B cell (primary cell): ENCODE measurements at regions not wholly inside any gene's neighbourhood (a gene's known extent, or its start where the extent isn't known, plus 50 kb on each side); places are given as distances from the start of the nearest gene placed in this dataset.

ENCODE experiments used
- ATAC-seq: fragments of 200-7000 bp; cut with Tn5 transposase; one replicate; pipeline ENCODE4 v1.10.0; 2021; ENCODE audit warnings: low read depth, mild to moderate bottlenecking, moderate number of reproducible peaks, moderate library complexity
- CTCF ChIA-PET: fragments of 350-600 bp; sonication (Branson Sonifier 250); formaldehyde crosslinking; loops from one replicate; lab custom pipeline; 2021; ENCODE audit warnings: antibody characterized with exemption, inconsistent platforms; lab: Charles Lee
- POLR2A ChIA-PET: fragments of 350-600 bp; sonication (Branson Sonifier 250); formaldehyde crosslinking; loops from one replicate; lab custom pipeline; 2021; ENCODE audit warnings: antibody characterized with exemption; lab: Charles Lee
- DNase-seq: peaks from one replicate; pipeline ENCODE4 v3.0.0; 2013
- H2AFZ ChIP-seq: 2 replicates; pipeline ENCODE4 v1.6.1; 2012; ENCODE audit warnings: mild to moderate bottlenecking, low read depth, low read length; ENCODE audit not compliant: insufficient read depth, poor library complexity, severe bottlenecking
- H3K27ac ChIP-seq, 2 donors: 1 replicate in 1 of 2; 2 replicates in 1 of 2; pipeline ENCODE4 v1.5.1; 2012 to 2013; ENCODE audit warnings: low read length in 2 of 2, mild to moderate bottlenecking in 2 of 2, moderate library complexity in 1 of 2
- H3K27me3 ChIP-seq, 4 experiments: fragments of 200-600 bp in 1 of 4; sonication (generic) in 1 of 4; replicated peaks in 1 of 4; 1 replicate in 2 of 4; 2 replicates in 2 of 4; pipeline versions ENCODE4 v1.6.1 to v1.7.0; 2013 to 2016; ENCODE audit warnings: low read length in 3 of 4, mild to moderate bottlenecking in 2 of 4, mixed read lengths in 1 of 4, moderate library complexity in 1 of 4; ENCODE audit not compliant: insufficient read depth in 4 of 4, control insufficient read depth in 3 of 4; ENCODE audit errors: control extremely low read depth in 1 of 4
- H3K36me3 ChIP-seq, 2 experiments: replicated peaks in 1 of 2; 1 replicate in 1 of 2; 2 replicates in 1 of 2; pipeline versions ENCODE4 v1.6.1 to v1.7.1; 2013; ENCODE audit warnings: low read length in 1 of 2; ENCODE audit not compliant: insufficient read depth in 2 of 2, control insufficient read depth in 1 of 2; ENCODE audit errors: control extremely low read depth in 1 of 2, extremely low read depth in 1 of 2
- H3K4me1 ChIP-seq, 2 donors: fragments of 200-600 bp in 1 of 2; sonication (generic) in 1 of 2; 1 replicate in 1 of 2; 2 replicates in 1 of 2; pipeline versions ENCODE4 v1.5.1 to v1.6.1; 2013 to 2017; ENCODE audit warnings: low read length in 2 of 2; ENCODE audit not compliant: control insufficient read depth in 2 of 2, insufficient read depth in 2 of 2
- H3K4me2 ChIP-seq: replicated peaks from 2 replicates; pipeline ENCODE3; 2012; ENCODE audit warnings: mild to moderate bottlenecking, low read depth, low read length; ENCODE audit not compliant: poor library complexity, severe bottlenecking
- H3K4me3 ChIP-seq, 5 experiments: fragments of 200-600 bp in 1 of 5; sonication (generic) in 1 of 5; 1 replicate in 3 of 5; 2 replicates in 2 of 5; pipeline versions ENCODE4 v1.5.1 to v1.7.0; 2011 to 2016; ENCODE audit warnings: low read length in 4 of 5, mild to moderate bottlenecking in 4 of 5, low read depth in 2 of 5, control low read depth in 1 of 5, moderate library complexity in 1 of 5; ENCODE audit not compliant: insufficient read depth in 1 of 5; ENCODE audit errors: control extremely low read depth in 1 of 5, extremely low read depth in 1 of 5
- H3K79me2 ChIP-seq: fragments of 200-600 bp; sonication (generic); one replicate; pipeline ENCODE4 v1.6.0; 2016; ENCODE audit warnings: low read length; ENCODE audit not compliant: control insufficient read depth, insufficient read depth
- H3K9ac ChIP-seq: fragments of 200-600 bp; sonication (generic); 2 replicates; pipeline ENCODE4 v1.6.1; 2017; ENCODE audit warnings: mild to moderate bottlenecking, low read length, moderate library complexity
- H3K9me3 ChIP-seq, 3 donors: one replicate each; pipeline versions ENCODE4 v1.6.1 to v1.7.1; 2013; ENCODE audit warnings: low read length in 2 of 3; ENCODE audit not compliant: control insufficient read depth in 2 of 3, insufficient read depth in 1 of 3; ENCODE audit errors: control extremely low read depth in 1 of 3
- H4K20me1 ChIP-seq: 2 replicates; pipeline ENCODE4 v1.6.0; 2012; ENCODE audit warnings: mild to moderate bottlenecking, low read length; ENCODE audit not compliant: insufficient read depth, control insufficient read depth, poor library complexity, severe bottlenecking
- H3K27ac Mint-ChIP-seq: one replicate; pipeline ENCODE4 v1.8.0; 2021; ENCODE audit warnings: mixed read lengths
- H3K27me3 Mint-ChIP-seq: one replicate; pipeline ENCODE4 v1.8.0; 2021; ENCODE audit warnings: mixed read lengths
- H3K4me1 Mint-ChIP-seq: one replicate; pipeline ENCODE4 v1.8.0; 2021; ENCODE audit warnings: mixed read lengths
- H3K4me3 Mint-ChIP-seq: one replicate; pipeline ENCODE4 v1.8.0; 2021; ENCODE audit warnings: mixed read lengths
- H3K9me3 Mint-ChIP-seq: one replicate; pipeline ENCODE4 v1.8.0; 2022; ENCODE audit warnings: mixed read lengths; ENCODE audit not compliant: insufficient read depth
- EZH2 ChIP-seq: IDR thresholded peaks from 2 replicates; pipeline ENCODE4 v1.6.1; 2012; ENCODE audit warnings: borderline replicate concordance, low read depth, mild to moderate bottlenecking, moderate library complexity, low read length; ENCODE audit not compliant: insufficient read depth, poor library complexity, severe bottlenecking
- WGBS: methylation state at CpG from one replicate; pipeline ENCODE4 v1.1.5; 2013; ENCODE audit warnings: missing lambda C conversion rate; ENCODE audit not compliant: insufficient coverage; 5-methylcytosine and 5-hydroxymethylcytosine counted together
- intact Hi-C: fragments of 100-400 bp; cut with micrococcal nuclease; formaldehyde crosslinking; loops from one replicate; pipeline ENCODE4 v1.10.0; 2022
- TF ChIP-seq, protein P1 (sequence below): fragments of 200-600 bp; IDR thresholded peaks from one replicate; pipeline ENCODE4 v1.8.0; 2022; ENCODE audit warnings: antibody characterized with exemption, mild to moderate bottlenecking

- no peaks in the 10 kb centered on the region for H3K27me3 ChIP-seq
- no peaks in the 10 kb centered on the region for H3K9me3 Mint-ChIP-seq
- no peak overlapping the region for H2AFZ ChIP-seq
- ChIA-PET CTCF (interaction anchor here (0.6 to 1.3 kb wide), 2 partner anchors 41 to 118 kb away, joined by 3 to 4 read pairs; no protein-coding TSS in a partner anchor), POLR2A (no interaction called here)
- intact Hi-C loops: no loop called here
- no peaks in the 10 kb centered on the region for H3K36me3 ChIP-seq
- no peak for TF ChIP-seq EZH2
- TF ChIP-seq, protein P1, sequence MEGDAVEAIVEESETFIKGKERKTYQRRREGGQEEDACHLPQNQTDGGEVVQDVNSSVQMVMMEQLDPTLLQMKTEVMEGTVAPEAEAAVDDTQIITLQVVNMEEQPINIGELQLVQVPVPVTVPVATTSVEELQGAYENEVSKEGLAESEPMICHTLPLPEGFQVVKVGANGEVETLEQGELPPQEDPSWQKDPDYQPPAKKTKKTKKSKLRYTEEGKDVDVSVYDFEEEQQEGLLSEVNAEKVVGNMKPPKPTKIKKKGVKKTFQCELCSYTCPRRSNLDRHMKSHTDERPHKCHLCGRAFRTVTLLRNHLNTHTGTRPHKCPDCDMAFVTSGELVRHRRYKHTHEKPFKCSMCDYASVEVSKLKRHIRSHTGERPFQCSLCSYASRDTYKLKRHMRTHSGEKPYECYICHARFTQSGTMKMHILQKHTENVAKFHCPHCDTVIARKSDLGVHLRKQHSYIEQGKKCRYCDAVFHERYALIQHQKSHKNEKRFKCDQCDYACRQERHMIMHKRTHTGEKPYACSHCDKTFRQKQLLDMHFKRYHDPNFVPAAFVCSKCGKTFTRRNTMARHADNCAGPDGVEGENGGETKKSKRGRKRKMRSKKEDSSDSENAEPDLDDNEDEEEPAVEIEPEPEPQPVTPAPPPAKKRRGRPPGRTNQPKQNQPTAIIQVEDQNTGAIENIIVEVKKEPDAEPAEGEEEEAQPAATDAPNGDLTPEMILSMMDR: no peak
- peaks cover 5% of the 10 kb centered on the region for H3K4me1 Mint-ChIP-seq
- H3K9ac ChIP-seq: no peak overlapping the region
- H3K4me2 ChIP-seq: no peak overlapping the region
- WGBS: no CpG with 5 or more reads among the region's 1 CpG
- H3K4me3 Mint-ChIP-seq: no peak overlapping the region
- no peak overlapping the region for H3K4me3 ChIP-seq
- no peaks in the 10 kb centered on the region for H3K9me3 ChIP-seq
- peaks cover 0 to 4% of the 10 kb centered on the region in 2 donors for H3K4me1 ChIP-seq
- DNase-seq (no peak), ATAC-seq (no peak)
- H3K27ac Mint-ChIP-seq: no peak overlapping the region
- H3K27me3 Mint-ChIP-seq: peaks cover 19% of the 10 kb centered on the region
- no peaks in the 10 kb centered on the region for H3K79me2 ChIP-seq
- no peak overlapping the region for H3K27ac ChIP-seq
- H4K20me1 ChIP-seq: no peaks in the 10 kb centered on the region
These were observed 68.8 kb upstream of the CAND1 start for GRCh38 chr12:67200386-67200785.

DNA sequence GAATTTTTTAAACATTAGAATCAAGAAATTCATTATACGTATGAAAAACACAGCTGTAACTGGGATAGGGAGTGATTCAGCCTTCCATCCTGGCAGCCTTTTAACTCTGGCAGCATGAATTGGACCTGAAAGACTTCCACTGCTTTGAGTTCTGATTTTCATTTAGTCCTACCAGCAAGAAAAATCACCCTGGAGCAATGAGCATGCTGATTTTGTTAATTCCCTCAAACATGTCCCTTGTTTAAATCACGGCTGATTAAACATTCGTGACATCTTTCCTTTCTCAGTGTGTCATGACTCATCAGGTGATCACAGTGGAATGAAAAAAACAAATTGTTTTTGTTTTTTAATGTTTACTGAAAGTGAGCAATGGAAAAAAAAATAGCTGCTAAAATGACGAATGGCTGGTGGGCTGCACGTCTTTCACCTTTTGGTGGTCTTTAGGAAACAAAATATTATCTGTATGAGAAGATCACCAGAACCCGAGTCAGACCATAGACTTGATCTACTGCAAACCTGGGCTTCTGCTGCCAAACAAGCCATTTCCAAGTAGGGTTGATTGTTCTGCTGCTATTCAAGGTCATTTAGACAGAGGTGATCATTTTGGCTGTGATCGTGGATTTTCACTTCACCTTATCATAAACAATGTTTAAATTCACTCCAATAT, 67.0 kb upstream of the CAND1 start:
- Mint-ChIP-seq H3K27ac (no peak overlapping the region), H3K4me1 (peaks cover 5% of the 10 kb centered on the region), H3K4me3 (no peak overlapping the region), H3K9me3 (no peaks in the 10 kb centered on the region), H3K27me3 (peaks cover 21% of the 10 kb centered on the region)
- Histone ChIP-seq H3K4me2 (no peak overlapping the region), H3K27me3 (peaks cover 0 to 3% (median 0%) of the 10 kb centered on the region in 4 experiments), H4K20me1 (no peaks in the 10 kb centered on the region), H3K4me3 (no peak overlapping the region), H3K9me3 (no peaks in the 10 kb centered on the region), H3K9ac (no peak overlapping the region), H3K27ac (no peak overlapping the region), H3K4me1 (peaks cover 0 to 4% of the 10 kb centered on the region in 2 donors), H2AFZ (no peak overlapping the region), H3K36me3 (no peaks in the 10 kb centered on the region), H3K79me2 (no peaks in the 10 kb centered on the region)
- CTCF ChIA-PET: interaction anchor here (0.6 kb wide), 1 partner anchor 154 kb away, joined by 4 read pairs; no protein-coding TSS in a partner anchor
- TF ChIP-seq EZH2: no peak
- TF ChIP-seq, protein P1: no peak
- no peak for DNase-seq
- no peak for ATAC-seq
- intact Hi-C loops: no loop called here
- POLR2A ChIA-PET: no interaction called here
- 87% methylated on average over 4 of the region's 7 CpGs for WGBS
